KG1 (cell line): ENCODE measurements at regions not wholly inside any gene's neighbourhood (a gene's known extent, or its start where the extent isn't known, plus 50 kb on each side); places are given as distances from the start of the nearest gene placed in this dataset.
"Not testable (repeated sequence)": the region's sequence is repeated elsewhere in the genome, so short reads cannot be mapped to it uniquely, and the experiment has no call there.

Experiments used
- DNase-seq: peaks from one replicate; lab custom pipeline; 2025; lab: John Stamatoyannopoulos, UW

- no peak for DNase-seq
Observed at GRCh38 chr6:121020656-121021055, 313.6 kb downstream of the TBC1D32 start.

GRCh38 chr6:121008553-121008952 is 325.7 kb downstream of the TBC1D32 start:
- no peak for DNase-seq

- no peak for DNase-seq
Observed at GRCh38 chr6:121006024-121006423, 328.3 kb downstream of the TBC1D32 start.

- no peak for DNase-seq
Observed at GRCh38 chr6:121000381-121000780, 333.9 kb downstream of the TBC1D32 start.

GRCh38 chr6:120996340-120996739 is 337.9 kb downstream of the TBC1D32 start:
- DNase-seq = no peak

GRCh38 chr6:120994573-120994967 is 339.7 kb downstream of the TBC1D32 start:
- no peak for DNase-seq

GRCh38 chr6:120993929-120994572 is 340.2 kb downstream of the TBC1D32 start:
- DNase-seq = no peak

- DNase-seq = no peak
Observed at GRCh38 chr6:120992257-120992656, 342.0 kb downstream of the TBC1D32 start.

- no peak for DNase-seq
Observed at GRCh38 chr6:120990866-120991265, 343.4 kb downstream of the TBC1D32 start.

GRCh38 chr6:120981835-120982234 is 352.4 kb downstream of the TBC1D32 start:
- no peak for DNase-seq

- DNase-seq = no peak
Observed at GRCh38 chr6:120966321-120966720, 368.0 kb downstream of the TBC1D32 start.

- no peak for DNase-seq
Observed at GRCh38 chr6:120965814-120966213, 368.5 kb downstream of the TBC1D32 start.

GRCh38 chr6:120960761-120961160 is 373.5 kb downstream of the TBC1D32 start:
- no peak for DNase-seq

GRCh38 chr6:120954111-120954510 is 380.2 kb downstream of the TBC1D32 start:
- DNase-seq = no peak

- no peak for DNase-seq
Observed at GRCh38 chr6:120951258-120951657, 383.0 kb downstream of the TBC1D32 start.

GRCh38 chr6:120947111-120947510 is 387.2 kb downstream of the TBC1D32 start:
- DNase-seq = no peak

GRCh38 chr6:120945905-120946594 is 388.2 kb downstream of the TBC1D32 start:
- DNase-seq = no peak

- DNase-seq = peak; percentile 52
Observed at GRCh38 chr6:120938876-120939472, 395.3 kb downstream of the TBC1D32 start.

- DNase-seq = no peak
Observed at GRCh38 chr6:120938164-120938875, 396.0 kb downstream of the TBC1D32 start.

GRCh38 chr6:120935908-120936307 is 398.4 kb downstream of the TBC1D32 start:
- DNase-seq = no peak

- DNase-seq = no peak
Observed at GRCh38 chr6:120935016-120935415, 399.3 kb downstream of the TBC1D32 start.

- DNase-seq = not testable (repeated sequence)
Observed at GRCh38 chr6:120931520-120932180, 402.6 kb downstream of the TBC1D32 start.
